HL-60 (cell line): ENCODE measurements at regions not wholly inside any gene's neighbourhood (a gene's known extent, or its start where the extent isn't known, plus 50 kb on each side); places are given as distances from the start of the nearest gene placed in this dataset.

Experiments used
- DNase-seq, 2 experiments: peaks; one replicate each; pipeline ENCODE4 v3.0.0-alpha.2; 2010 to 2020; ENCODE audit warnings: low read depth in 1 of 2, low spot score in 1 of 2
- H3K27ac ChIP-seq: fragments of 250-450 bp; sonication (Bioruptor Pico); replicated peaks from 2 replicates; pipeline ENCODE4 v1.5.1; 2020; ENCODE audit warnings: mild to moderate bottlenecking, moderate library complexity
- H3K27me3 ChIP-seq: fragments of 250-450 bp; sonication (Bioruptor Pico); 2 replicates; pipeline ENCODE4 v1.5.1; 2021; ENCODE audit warnings: mild to moderate bottlenecking, moderate library complexity; ENCODE audit not compliant: insufficient read depth, poor library complexity, severe bottlenecking
- H3K4me3 ChIP-seq: replicated peaks from 2 replicates; pipeline ENCODE4 v1.5.1; 2011; ENCODE audit warnings: mild to moderate bottlenecking, control low read depth, low read length; ENCODE audit not compliant: insufficient read depth
- GABPA ChIP-seq: IDR thresholded peaks from 2 replicates; pipeline ENCODE4 v1.6.1; 2012; ENCODE audit warnings: low read depth
- POLR2AphosphoS5 ChIP-seq: IDR thresholded peaks from 2 replicates; pipeline ENCODE4 v1.6.1; 2012; ENCODE audit warnings: low read depth
- SPI1 ChIP-seq: IDR thresholded peaks from 2 replicates; pipeline ENCODE4 v1.6.1; 2012; ENCODE audit warnings: low read depth, mild to moderate bottlenecking, borderline replicate concordance
- TF ChIP-seq, protein P1 (sequence below): IDR thresholded peaks from one replicate; pipeline ENCODE4 v1.5.1; 2011; ENCODE audit warnings: low read length, control low read depth, inconsistent platforms; ENCODE audit not compliant: insufficient read depth
- TF ChIP-seq, protein P2 (sequence below): IDR thresholded peaks from 2 replicates; pipeline ENCODE4 v1.6.1; 2012; ENCODE audit warnings: low read depth; ENCODE audit not compliant: insufficient replicate concordance

DNA sequence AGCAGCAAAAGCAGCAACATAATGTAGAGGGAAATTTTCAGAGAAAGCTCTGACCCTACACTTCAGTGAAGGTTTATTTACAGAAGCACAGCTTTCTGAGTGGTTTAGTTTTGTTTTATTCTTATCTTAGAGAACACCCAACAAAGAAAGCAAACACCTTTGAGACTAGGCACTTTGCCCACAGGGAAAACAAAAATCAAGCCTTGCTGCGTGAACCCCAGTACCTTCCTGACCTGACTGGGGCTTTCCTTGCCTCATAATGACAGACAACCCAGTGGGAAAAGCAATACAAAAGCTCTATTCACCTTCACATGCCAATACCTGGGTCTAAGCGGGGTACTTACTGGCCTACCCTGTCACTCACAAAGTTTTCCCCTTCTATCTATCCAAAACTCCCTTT, 189.8 kb downstream of the HINT1 start:
- Histone ChIP-seq H3K27ac (no peak overlapping the region), H3K27me3 (no peaks in the 10 kb centered on the region), H3K4me3 (no peak overlapping the region)
- no peak for DNase-seq
- TF ChIP-seq GABPA (no peak), SPI1 (no peak), POLR2AphosphoS5 (no peak)
- TF ChIP-seq, protein P1, sequence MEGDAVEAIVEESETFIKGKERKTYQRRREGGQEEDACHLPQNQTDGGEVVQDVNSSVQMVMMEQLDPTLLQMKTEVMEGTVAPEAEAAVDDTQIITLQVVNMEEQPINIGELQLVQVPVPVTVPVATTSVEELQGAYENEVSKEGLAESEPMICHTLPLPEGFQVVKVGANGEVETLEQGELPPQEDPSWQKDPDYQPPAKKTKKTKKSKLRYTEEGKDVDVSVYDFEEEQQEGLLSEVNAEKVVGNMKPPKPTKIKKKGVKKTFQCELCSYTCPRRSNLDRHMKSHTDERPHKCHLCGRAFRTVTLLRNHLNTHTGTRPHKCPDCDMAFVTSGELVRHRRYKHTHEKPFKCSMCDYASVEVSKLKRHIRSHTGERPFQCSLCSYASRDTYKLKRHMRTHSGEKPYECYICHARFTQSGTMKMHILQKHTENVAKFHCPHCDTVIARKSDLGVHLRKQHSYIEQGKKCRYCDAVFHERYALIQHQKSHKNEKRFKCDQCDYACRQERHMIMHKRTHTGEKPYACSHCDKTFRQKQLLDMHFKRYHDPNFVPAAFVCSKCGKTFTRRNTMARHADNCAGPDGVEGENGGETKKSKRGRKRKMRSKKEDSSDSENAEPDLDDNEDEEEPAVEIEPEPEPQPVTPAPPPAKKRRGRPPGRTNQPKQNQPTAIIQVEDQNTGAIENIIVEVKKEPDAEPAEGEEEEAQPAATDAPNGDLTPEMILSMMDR: no peak
- TF ChIP-seq, protein P2, sequence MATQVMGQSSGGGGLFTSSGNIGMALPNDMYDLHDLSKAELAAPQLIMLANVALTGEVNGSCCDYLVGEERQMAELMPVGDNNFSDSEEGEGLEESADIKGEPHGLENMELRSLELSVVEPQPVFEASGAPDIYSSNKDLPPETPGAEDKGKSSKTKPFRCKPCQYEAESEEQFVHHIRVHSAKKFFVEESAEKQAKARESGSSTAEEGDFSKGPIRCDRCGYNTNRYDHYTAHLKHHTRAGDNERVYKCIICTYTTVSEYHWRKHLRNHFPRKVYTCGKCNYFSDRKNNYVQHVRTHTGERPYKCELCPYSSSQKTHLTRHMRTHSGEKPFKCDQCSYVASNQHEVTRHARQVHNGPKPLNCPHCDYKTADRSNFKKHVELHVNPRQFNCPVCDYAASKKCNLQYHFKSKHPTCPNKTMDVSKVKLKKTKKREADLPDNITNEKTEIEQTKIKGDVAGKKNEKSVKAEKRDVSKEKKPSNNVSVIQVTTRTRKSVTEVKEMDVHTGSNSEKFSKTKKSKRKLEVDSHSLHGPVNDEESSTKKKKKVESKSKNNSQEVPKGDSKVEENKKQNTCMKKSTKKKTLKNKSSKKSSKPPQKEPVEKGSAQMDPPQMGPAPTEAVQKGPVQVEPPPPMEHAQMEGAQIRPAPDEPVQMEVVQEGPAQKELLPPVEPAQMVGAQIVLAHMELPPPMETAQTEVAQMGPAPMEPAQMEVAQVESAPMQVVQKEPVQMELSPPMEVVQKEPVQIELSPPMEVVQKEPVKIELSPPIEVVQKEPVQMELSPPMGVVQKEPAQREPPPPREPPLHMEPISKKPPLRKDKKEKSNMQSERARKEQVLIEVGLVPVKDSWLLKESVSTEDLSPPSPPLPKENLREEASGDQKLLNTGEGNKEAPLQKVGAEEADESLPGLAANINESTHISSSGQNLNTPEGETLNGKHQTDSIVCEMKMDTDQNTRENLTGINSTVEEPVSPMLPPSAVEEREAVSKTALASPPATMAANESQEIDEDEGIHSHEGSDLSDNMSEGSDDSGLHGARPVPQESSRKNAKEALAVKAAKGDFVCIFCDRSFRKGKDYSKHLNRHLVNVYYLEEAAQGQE: no peak

DNA sequence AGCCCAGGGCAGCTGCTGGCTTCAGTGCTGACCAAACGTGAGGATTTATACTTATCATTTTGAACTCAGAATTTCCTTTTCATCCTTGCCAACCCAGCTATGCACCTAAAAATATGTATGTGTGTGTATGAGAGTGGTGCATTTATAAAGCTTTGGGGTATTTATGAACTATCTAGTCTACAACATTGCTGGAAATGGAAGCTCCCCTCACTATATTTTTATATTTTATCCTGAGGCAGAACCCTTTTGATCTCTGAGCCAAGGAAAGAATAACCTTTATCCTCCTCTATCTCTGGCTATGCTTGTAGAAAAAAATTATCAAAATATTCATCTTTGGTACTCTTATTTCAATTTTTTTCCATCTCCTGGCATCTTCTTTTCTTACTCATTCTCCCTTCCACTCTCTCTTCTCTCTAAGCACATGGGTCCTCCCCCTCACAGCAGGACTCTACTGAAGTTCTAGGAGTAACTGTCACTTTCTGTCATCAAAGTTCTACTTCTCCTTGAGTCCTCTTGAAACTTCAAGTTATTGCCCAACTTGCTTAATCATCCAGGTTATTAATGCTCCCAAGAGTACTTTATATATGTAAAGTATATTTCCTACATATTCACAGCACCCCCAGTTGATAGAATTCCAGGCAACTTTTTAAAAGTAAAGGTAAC, 190.9 kb downstream of the HINT1 start:
- TF ChIP-seq, protein P2: no peak
- TF ChIP-seq POLR2AphosphoS5: no peak
- TF ChIP-seq GABPA: no peak
- TF ChIP-seq, protein P1: no peak
- TF ChIP-seq SPI1: no peak
- no peaks in the 10 kb centered on the region for H3K27me3 ChIP-seq
- H3K27ac ChIP-seq: no peak overlapping the region
- no peak for DNase-seq
- H3K4me3 ChIP-seq: no peak overlapping the region

DNA sequence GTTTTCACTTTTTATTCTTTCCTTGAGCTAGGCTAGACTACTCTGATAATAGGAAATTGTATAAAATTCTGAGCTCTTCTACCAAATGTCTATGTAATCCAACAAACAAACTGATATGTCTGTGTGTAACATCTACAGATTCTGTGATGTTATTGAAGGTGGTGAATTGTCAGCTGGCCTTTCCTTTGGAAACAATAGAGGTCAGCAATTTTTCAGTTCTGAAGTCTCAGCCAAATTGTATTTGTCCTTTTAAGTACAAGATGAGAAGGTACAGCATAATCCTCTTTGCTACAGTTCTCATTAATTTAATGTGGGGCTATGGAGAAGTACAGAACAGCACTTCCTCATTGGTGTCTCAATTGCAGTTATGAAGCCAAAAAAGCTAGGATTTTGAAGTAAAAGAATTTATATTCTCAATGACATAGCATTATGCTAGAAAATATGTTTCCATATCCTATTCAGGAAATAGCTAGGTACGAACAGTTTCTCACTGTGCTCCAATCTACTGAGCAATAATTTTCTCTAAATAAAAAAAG, 198.0 kb downstream of the HINT1 start:
- DNase-seq: no peak
- TF ChIP-seq GABPA (no peak), SPI1 (peak; percentile 84)
- no peaks in the 10 kb centered on the region for H3K27me3 ChIP-seq
- H3K27ac ChIP-seq: no peak overlapping the region
- H3K4me3 ChIP-seq: no peak overlapping the region

- no peak overlapping the region for H3K27ac ChIP-seq
- no peaks in the 10 kb centered on the region for H3K27me3 ChIP-seq
- TF ChIP-seq POLR2AphosphoS5 (no peak), GABPA (no peak), SPI1 (no peak)
- TF ChIP-seq, protein P2: no peak
- TF ChIP-seq, protein P1: no peak
- DNase-seq: no peak
- no peak overlapping the region for H3K4me3 ChIP-seq
Measured at GRCh38 chr5:130965920-130966319, 199.1 kb downstream of the HINT1 start.
